ENCODE measurements at regions not wholly inside any gene's neighbourhood (a gene's known extent, or its start where the extent isn't known, plus 50 kb on each side); places are given as distances from the start of the nearest gene placed in this dataset.

DNA sequence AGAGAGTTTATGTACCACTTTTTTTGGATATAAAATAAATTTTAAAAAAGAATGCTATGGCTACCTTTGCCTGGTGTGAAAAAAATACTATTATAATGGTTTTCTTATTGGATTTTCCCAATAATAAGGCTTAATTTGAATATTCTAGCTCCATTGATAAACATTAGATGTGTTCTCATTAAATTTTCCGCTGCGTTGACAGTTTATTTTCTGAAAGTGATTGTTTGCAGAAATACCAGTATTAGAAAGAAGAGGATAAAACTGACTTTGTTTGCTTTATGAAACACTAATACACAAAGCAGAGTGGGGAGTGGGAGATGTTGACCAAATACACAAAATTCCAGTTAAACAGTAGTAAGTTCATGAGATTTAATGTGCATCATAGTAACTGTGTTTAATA, 433.3 kb upstream of the TMEFF2 start:
- TF ChIP-seq, protein P1, sequence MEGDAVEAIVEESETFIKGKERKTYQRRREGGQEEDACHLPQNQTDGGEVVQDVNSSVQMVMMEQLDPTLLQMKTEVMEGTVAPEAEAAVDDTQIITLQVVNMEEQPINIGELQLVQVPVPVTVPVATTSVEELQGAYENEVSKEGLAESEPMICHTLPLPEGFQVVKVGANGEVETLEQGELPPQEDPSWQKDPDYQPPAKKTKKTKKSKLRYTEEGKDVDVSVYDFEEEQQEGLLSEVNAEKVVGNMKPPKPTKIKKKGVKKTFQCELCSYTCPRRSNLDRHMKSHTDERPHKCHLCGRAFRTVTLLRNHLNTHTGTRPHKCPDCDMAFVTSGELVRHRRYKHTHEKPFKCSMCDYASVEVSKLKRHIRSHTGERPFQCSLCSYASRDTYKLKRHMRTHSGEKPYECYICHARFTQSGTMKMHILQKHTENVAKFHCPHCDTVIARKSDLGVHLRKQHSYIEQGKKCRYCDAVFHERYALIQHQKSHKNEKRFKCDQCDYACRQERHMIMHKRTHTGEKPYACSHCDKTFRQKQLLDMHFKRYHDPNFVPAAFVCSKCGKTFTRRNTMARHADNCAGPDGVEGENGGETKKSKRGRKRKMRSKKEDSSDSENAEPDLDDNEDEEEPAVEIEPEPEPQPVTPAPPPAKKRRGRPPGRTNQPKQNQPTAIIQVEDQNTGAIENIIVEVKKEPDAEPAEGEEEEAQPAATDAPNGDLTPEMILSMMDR (conservative IDR thresholded peaks at IDR 0.05; ENCODE audit: low read depth, low read length) = no peak
- no peak for TF ChIP-seq EZH2 (IDR thresholded peaks at IDR 0.05; ENCODE audit: low read length, unreplicated experiment)
